T-helper 2 cell treated with Interferon-gamma antibody and Interleukin-4, amounts not matched to agents 5 μg/mL and 100 μg/mL, for 36 hours (primary cell): ENCODE measurements at regions not wholly inside any gene's neighbourhood (a gene's known extent, or its start where the extent isn't known, plus 50 kb on each side); places are given as distances from the start of the nearest gene placed in this dataset.

Experiments
- DNase-seq: peaks from one replicate; pipeline ENCODE4 v3.0.0; 2021; ENCODE audit warnings: low spot score
- H3K27ac Mint-ChIP-seq: one replicate; pipeline ENCODE4 v1.8.0; 2021; ENCODE audit warnings: mild to moderate bottlenecking, mixed read lengths
- H3K27me3 Mint-ChIP-seq: one replicate; pipeline ENCODE4 v1.8.0; 2021; ENCODE audit warnings: low read depth, mixed read lengths
- H3K36me3 Mint-ChIP-seq: one replicate; pipeline ENCODE4 v1.8.0; 2021; ENCODE audit warnings: low read depth, mixed read lengths
- H3K4me1 Mint-ChIP-seq: one replicate; pipeline ENCODE4 v1.8.0; 2021; ENCODE audit warnings: low read depth, mixed read lengths
- H3K4me3 Mint-ChIP-seq: one replicate; pipeline ENCODE4 v1.8.0; 2022; ENCODE audit warnings: mild to moderate bottlenecking, moderate library complexity, mixed read lengths
- H3K9me3 Mint-ChIP-seq: one replicate; pipeline ENCODE4 v1.8.0; 2021; ENCODE audit warnings: mixed read lengths

DNA sequence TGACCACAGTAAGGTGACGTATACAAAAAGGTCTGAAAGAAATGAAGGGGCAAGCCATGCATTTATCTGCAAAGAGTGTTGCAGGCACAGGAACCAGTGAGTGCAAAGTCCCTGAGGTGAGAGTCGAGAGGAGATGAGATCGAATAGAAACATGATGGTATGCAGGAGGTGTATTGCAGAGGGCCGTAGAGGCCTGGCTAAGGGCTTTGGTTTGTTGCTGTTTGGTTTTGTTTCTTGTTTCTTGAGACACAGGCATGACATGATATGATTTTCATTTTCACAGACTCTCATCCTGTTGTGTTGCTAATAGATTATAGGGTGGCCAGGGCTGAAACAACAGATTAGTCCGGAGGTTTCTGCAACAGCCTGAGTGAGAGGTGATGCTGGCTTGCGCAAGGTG is 80.4 kb downstream of the HSPH1 start:
- no peak overlapping the region for H3K27ac Mint-ChIP-seq
- no peak for DNase-seq
- peaks cover 16% of the 10 kb centered on the region for H3K27me3 Mint-ChIP-seq
- peaks cover 1% of the 10 kb centered on the region for H3K4me1 Mint-ChIP-seq
- no peaks in the 10 kb centered on the region for H3K36me3 Mint-ChIP-seq
- no peak overlapping the region for H3K4me3 Mint-ChIP-seq
- H3K9me3 Mint-ChIP-seq, result no peaks in the 10 kb centered on the region

DNA sequence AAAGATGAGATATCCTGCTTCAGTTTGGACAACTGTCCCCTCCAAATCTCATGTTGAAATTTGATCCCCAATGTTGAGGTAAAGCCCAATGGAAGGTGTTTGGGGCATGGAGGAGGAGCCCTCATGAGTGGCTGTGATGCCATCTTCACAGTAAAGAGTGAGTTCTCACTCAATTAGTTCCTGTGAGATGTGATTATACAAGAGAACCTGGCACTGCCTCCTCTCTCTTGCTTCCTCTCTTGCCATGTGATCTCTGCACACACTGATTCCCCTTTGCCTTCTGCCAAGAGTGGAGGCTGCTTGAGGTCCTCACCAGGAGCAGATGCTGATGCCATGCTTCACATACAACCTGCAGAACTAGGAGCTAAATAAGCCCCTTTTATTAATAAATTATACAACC is 86.9 kb downstream of the HSPH1 start:
- Mint-ChIP-seq H3K36me3 (no peaks in the 10 kb centered on the region), H3K9me3 (no peaks in the 10 kb centered on the region), H3K4me3 (no peak overlapping the region), H3K27ac (peak overlapping the region; percentile 38), H3K4me1 (peaks cover 15% of the 10 kb centered on the region), H3K27me3 (peaks cover 2% of the 10 kb centered on the region)
- no peak for DNase-seq

DNA sequence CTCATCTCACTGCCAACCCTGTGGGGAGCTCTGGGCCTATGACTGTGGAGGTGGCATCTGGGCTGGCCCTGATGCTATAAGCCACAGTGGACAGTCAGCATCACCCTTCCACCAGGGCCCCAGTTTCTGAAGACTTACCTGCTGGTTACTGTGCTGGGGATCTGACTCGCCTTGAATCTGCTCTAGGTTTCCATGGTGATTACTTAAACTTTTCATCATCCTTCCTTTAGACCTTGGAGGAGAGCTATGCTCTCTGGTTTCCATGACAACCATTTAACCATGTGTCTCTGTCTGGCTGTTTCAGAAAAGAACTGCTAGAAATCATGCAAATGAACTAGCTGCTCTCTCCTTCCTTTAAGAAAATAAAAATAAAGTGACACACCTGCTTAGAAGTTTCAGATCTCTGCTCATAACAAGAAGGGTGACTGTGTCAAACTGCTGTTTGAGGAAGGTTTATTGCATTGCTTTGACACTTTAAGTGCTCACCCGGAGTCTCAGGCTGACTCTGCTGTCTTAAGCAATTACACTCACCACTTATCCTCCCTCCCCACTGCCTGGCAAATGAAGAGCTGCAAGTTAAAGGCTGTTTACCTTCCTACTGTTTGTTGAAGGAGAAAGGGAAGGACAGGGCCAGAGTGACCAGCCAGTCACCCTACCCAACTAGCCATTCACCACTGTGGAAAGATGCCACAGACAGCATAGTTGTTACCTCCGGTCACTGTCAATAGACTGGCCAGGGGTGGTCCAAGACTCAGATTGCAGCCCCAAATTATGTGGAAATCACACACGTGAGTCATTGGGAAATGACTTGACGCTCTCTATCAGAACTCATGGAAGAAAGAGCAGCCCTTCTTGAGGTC is 87.6 kb downstream of the HSPH1 start:
- Mint-ChIP-seq H3K4me3 (no peak overlapping the region), H3K36me3 (no peaks in the 10 kb centered on the region), H3K9me3 (no peaks in the 10 kb centered on the region), H3K27me3 (peaks cover 2% of the 10 kb centered on the region), H3K27ac (peak overlapping the region; percentile 46), H3K4me1 (peaks cover 15% of the 10 kb centered on the region)
- DNase-seq, result peak; percentile 38

DNA sequence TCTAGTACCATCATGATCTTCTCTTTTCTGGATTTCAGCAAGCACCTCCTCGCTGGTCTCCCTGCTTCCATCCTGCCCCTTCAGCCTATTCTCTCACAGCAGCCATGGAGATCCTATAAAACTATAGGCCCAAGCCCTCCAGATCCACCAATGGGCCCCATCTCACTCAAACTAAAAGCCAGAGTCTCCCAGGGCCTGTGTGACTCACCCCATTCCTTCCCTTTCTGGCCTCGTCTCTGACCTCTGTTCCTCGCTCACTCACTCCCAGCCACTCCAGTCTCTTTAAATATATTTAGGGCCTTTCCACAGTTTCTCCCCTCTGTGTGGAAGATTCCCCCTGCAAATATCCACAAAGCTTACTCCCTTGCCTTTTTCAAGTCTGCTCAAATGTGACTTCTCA is 89.7 kb downstream of the HSPH1 start:
- DNase-seq, result no peak
- no peaks in the 10 kb centered on the region for H3K36me3 Mint-ChIP-seq

DNA sequence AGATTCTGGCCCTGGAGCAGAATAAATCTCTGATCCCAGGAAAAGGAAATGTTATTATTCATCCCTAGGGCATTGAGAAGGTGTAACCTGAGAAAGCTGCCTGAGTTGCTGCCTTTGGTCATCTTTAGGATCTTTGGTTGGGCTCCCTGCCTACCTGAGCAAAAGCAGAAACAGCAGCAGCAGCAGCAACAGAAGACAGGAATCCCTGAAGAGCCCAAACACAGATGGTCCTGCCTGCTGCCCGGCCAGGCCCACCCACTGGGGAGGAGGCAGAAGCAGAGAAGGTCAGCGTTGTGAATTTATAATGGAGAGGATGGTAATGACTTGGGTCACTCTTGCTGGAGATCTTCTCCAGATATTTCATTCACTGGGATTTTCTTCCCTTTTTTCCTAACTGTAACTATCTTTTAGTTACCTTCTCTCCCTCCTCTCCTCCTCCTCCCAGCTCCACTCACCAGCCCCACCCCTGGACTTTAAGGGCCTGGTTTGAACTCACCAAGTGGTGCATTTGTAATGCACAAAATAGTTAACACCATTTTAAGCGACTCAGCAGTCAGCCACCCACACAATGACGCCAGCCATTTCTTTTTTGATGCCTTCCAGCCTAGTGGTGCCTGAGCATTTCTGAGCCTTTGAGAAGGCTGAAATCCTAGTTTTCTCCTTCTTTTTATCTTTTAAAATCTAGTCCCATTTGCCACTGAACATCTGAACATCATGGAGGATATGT is 91.7 kb downstream of the HSPH1 start:
- DNase-seq, result no peak
- H3K36me3 Mint-ChIP-seq, result no peaks in the 10 kb centered on the region
- no peak overlapping the region for H3K4me3 Mint-ChIP-seq
- no peaks in the 10 kb centered on the region for H3K9me3 Mint-ChIP-seq
- peaks cover 7% of the 10 kb centered on the region for H3K27me3 Mint-ChIP-seq
- no peak overlapping the region for H3K27ac Mint-ChIP-seq
- peaks cover 13% of the 10 kb centered on the region for H3K4me1 Mint-ChIP-seq

More for the DNA sequence above, 89.7 kb downstream of the HSPH1 start:
- Mint-ChIP-seq H3K9me3 (no peaks in the 10 kb centered on the region), H3K4me1 (peaks cover 15% of the 10 kb centered on the region), H3K27ac (no peak overlapping the region), H3K27me3 (peaks cover 4% of the 10 kb centered on the region), H3K4me3 (no peak overlapping the region)

DNA sequence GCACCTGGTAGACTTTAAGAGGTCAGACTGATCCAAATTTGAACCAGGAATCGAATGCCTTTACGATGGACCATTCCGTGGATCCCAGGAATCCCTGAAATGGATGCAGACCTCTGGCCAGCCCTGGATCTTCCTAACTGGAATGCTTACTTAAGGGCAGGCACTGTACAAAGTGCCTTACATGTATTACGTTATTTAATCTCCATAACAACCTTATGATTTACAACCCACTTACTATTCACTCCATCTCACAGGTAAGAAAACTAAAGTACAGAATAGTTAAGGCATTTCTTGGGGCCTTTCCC is 93.6 kb downstream of the HSPH1 start:
- Mint-ChIP-seq H3K27me3 (peaks cover 16% of the 10 kb centered on the region), H3K4me3 (no peak overlapping the region), H3K4me1 (peaks cover 1% of the 10 kb centered on the region), H3K27ac (no peak overlapping the region), H3K36me3 (no peaks in the 10 kb centered on the region), H3K9me3 (peaks cover 3% of the 10 kb centered on the region)
- DNase-seq, result no peak

DNA sequence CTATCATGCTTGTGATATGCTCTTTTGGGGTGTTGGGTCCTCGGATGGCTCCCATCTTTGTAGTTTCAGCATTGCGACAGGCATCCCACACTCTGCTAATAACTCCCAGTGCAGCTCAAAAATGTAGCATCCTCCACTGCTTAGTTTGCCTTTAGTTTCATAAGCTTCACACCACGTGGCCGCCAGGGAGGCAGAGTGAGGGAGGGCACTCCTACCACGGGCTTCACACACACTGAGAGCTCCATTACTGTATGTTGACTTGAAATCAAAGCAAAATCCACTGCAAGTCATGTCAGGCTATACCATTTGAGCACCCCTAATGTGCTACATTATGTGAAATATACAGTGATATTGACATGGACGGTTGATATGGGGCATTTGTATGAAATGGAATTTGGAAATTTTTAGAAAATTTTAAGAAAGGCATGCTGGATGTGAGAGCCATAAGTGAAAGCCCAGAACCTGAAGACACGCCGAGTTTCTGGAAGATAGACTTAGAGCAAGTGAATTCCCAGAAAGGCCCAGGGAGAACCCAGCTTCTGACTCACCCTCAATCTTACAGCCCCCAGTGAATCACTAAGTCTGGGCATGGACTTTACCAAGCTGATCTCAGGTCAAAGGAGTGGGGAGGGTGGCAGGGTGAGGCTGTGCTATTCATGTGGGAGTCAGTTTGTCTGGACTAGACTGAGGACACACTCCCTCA is 94.1 kb downstream of the HSPH1 start:
- Mint-ChIP-seq H3K27ac (no peak overlapping the region), H3K27me3 (peaks cover 16% of the 10 kb centered on the region), H3K9me3 (peaks cover 3% of the 10 kb centered on the region), H3K4me1 (peaks cover 1% of the 10 kb centered on the region), H3K4me3 (no peak overlapping the region), H3K36me3 (no peaks in the 10 kb centered on the region)
- no peak for DNase-seq

DNA sequence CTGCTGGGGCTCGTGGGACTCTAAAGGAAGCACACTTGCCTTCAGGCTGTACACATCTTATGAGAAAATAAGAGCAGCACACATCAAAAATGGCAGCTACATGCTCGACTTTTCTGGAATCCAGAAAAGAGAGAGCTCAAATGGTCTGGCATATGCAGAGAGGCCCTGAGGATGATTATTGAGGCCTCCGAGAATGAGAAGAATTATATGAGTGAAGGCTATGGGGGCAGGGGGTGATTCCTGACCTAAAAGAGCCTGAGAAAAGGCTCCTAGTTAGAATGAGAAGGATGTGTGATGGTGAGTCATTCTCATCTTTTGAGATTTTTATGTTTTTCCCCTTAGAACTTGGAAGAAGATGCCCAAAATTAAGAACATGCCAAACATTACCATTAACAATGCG is 97.1 kb downstream of the HSPH1 start:
- Mint-ChIP-seq H3K9me3 (peaks cover 3% of the 10 kb centered on the region), H3K36me3 (no peaks in the 10 kb centered on the region), H3K4me1 (peaks cover 6% of the 10 kb centered on the region), H3K27me3 (peaks cover 30% of the 10 kb centered on the region), H3K27ac (no peak overlapping the region), H3K4me3 (no peak overlapping the region)
- no peak for DNase-seq

DNA sequence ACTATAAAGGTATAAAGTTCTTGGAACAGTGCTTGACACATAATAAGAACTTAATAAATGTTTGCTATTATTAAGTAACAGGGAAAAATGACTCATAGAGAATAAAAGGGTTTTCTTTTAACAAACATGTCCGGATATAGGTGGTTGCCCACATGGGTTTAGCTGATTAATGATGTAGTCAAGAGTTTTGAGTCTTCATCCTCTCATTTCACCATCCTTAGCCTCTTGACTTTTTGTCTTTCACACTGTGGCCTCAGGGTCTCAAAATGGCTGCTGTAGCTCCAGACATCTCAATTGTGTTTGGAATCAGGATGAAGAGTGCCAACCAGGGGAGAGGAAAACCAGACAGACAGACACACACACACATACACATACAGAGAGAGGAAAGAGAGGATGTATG is 97.9 kb downstream of the HSPH1 start:
- peaks cover 3% of the 10 kb centered on the region for H3K9me3 Mint-ChIP-seq
- H3K36me3 Mint-ChIP-seq, result no peaks in the 10 kb centered on the region
- H3K4me3 Mint-ChIP-seq, result no peak overlapping the region
- peaks cover 30% of the 10 kb centered on the region for H3K27me3 Mint-ChIP-seq
- DNase-seq, result no peak
- H3K27ac Mint-ChIP-seq, result no peak overlapping the region
- peaks cover 6% of the 10 kb centered on the region for H3K4me1 Mint-ChIP-seq

DNA sequence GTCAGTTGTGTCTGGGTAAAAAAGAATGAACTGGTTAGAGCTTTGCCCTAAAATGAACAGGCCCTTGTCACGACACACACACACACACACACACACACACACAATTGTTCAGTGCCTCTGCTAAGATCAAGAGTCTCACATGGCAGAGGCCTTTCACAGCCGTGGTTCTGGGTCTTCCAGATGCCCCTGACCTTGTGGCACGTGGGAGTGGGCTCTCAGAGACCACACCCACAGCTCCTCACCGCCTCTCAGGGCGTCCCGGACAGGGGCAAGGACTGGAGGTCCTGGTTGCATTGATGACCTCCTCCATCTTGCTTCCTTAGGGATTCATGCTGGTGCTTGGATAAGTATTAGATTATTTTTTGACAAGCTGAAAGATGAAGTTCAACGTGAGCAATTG is 101.0 kb downstream of the HSPH1 start:
- Mint-ChIP-seq H3K27me3 (peaks cover 24% of the 10 kb centered on the region), H3K4me1 (peaks cover 9% of the 10 kb centered on the region), H3K9me3 (peaks cover 3% of the 10 kb centered on the region), H3K4me3 (no peak overlapping the region), H3K36me3 (no peaks in the 10 kb centered on the region), H3K27ac (no peak overlapping the region)
- no peak for DNase-seq

DNA sequence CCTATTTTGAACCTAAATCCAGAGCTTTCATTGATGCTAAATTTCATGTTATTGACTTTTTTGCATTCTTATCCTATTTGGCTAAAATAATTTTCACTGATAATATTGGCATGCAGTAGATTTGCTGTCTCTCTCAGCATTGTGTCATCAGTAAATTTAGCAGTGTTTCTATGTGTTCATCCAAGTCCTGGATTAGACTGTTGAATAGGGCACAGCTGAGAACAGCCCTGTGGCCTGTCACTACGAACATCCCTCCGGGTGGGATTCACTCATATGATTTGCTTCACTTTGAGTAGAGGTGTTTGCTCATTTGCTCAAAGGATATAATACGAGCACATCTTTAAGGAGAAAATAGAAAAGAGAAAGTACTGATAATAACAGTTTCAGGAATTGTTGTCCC is 101.5 kb downstream of the HSPH1 start:
- H3K36me3 Mint-ChIP-seq, result no peaks in the 10 kb centered on the region
- no peak overlapping the region for H3K4me3 Mint-ChIP-seq
- H3K9me3 Mint-ChIP-seq, result peaks cover 3% of the 10 kb centered on the region
- peaks cover 23% of the 10 kb centered on the region for H3K27me3 Mint-ChIP-seq
- DNase-seq, result no peak
- H3K4me1 Mint-ChIP-seq, result peaks cover 9% of the 10 kb centered on the region
- H3K27ac Mint-ChIP-seq, result no peak overlapping the region

DNA sequence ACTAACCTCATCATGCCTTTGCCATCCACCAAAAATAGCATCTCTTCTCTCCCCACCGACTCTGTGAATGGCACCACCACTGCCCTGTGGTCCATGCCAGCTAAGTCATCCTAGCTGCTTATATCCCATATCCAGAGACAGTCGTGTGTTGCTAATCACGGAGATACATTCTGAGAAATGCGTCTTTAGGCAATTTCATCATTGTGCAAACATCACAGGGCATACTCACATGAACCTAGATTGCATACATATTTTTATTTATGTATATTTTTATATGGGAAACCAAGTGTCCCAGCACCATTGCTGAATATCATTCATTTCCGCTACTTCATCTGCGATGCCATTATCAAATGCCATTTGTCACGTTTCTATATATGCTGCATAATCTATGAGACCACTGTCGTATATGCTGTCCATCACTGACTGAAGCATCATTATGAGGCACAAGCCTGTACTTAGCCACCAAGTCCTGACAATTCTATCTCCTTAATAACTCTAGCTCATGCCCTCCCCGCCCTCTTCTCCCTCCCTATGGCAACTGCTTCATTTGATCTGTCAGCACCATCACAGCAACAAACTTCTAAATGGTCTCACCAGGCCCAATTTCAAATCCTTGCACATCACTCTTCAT is 104.2 kb downstream of the HSPH1 start:
- Mint-ChIP-seq H3K27me3 (peaks cover 14% of the 10 kb centered on the region), H3K36me3 (no peaks in the 10 kb centered on the region), H3K27ac (no peak overlapping the region), H3K4me1 (peaks cover 7% of the 10 kb centered on the region), H3K4me3 (no peak overlapping the region), H3K9me3 (no peaks in the 10 kb centered on the region)
- DNase-seq, result no peak

DNA sequence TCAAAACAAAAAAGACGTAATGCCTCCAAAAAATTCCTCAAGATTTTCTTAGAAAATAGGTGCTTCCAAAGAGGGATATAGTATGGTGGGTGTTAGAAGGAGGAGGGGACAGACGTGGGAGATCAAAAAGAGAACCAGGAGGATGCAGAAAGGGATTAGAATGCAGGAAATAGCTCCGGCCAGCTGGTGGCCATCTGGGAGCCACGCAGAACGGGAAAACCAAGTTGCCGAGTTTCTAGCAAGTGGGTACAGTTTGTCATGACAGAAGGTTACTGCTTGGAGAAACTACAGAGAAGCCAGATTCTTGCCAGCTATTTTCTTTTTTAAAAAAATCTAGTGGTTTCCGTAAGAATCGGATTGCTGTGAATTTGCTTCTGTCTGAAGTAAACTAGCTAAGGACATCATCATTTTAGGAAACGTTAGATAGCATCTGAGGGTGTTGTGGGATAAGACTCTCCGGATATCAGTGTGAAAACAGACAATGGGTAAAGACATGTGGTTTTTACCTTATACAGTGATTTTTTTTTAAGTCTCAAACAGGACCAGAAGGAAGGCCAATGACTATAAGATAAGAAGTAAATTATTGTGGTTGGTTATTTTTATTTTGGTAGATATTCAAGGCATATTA is 104.9 kb downstream of the HSPH1 start:
- no peak overlapping the region for H3K27ac Mint-ChIP-seq
- H3K27me3 Mint-ChIP-seq, result peaks cover 8% of the 10 kb centered on the region
- H3K36me3 Mint-ChIP-seq, result no peaks in the 10 kb centered on the region
- no peak overlapping the region for H3K4me3 Mint-ChIP-seq
- H3K4me1 Mint-ChIP-seq, result peaks cover 7% of the 10 kb centered on the region
- no peak for DNase-seq
- no peaks in the 10 kb centered on the region for H3K9me3 Mint-ChIP-seq
